ENCODE measurements at regions not wholly inside any gene's neighbourhood (a gene's known extent, or its start where the extent isn't known, plus 50 kb on each side); places are given as distances from the start of the nearest gene placed in this dataset.

DNA sequence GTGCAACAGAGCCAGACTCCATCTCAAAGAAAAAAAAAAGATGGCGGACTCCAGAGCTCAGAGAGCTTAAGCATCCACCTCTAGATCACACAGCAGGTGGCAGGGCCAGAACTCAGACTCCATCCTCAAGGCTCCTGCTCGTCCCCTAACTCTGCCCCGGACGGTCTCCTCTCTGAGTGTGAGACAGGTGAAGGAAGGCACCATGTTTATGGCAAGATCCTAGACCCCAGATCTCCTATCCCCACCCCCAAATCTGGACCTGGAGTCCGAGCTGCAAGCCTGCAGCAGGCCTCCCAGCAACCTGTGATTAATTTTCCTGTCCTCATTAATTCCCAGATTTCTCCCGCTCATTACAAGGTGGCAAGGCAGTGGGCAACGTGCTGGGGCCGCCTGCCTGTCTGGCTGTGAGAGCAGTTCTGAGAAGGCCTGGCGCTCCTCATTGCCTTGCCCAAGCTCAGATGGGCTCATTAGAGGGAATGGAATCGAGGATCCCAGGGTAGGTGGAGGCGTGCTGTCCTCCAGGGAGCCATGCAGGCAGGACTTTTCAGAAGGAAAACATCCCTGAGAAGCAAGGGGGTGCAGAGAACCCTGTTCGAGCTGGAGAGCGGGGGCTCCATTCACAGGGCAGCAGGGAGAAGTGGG lies 296.6 kb upstream of the RTL1 start:
- no peak overlapping the region for H3K4me3 ChIP-seq (ENCODE audit: low read depth, low read length)

DNA sequence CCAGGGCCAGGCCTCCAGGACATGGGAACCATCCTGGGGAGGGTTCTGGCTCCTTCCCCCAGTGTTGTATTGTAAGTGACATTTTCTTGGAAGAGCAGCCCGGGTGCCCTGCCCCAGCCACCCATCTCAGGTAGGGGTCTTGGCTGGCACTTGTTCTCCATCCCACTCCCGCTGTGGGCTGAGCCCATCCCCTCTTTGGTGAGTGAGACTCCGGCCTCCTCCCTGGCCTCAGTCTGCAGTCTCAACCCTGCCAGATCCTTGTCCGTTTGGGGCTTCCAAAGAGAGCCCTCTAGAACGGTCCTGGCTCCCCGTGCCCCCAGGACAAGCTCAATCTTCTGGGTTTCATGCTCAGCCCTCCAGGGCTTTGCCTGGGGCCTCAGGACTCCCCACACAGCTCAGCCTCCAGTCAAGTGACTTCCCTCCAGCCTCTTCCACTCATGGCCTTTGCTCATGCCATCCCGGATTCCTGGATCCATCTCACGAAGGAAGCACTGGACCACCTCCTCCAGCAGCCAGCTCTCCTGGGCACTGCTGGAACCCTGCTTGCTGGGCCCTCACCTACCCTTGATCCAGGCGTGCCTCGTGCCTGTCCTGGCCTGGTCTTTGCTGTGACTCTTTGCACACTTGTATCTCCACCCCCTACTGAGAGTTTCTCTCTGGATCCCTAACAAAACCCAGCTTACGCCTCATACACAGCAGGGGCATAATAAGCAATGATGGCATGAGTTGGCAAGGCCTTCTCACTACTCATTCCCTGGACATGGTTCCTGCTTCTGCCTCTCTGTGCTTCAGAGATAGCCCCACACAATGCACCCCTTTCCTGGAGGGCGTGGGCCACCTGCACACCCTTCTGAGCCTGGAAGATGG lies 297.4 kb upstream of the RTL1 start:
- no peak overlapping the region for H3K4me3 ChIP-seq (ENCODE audit: low read depth, low read length)

DNA sequence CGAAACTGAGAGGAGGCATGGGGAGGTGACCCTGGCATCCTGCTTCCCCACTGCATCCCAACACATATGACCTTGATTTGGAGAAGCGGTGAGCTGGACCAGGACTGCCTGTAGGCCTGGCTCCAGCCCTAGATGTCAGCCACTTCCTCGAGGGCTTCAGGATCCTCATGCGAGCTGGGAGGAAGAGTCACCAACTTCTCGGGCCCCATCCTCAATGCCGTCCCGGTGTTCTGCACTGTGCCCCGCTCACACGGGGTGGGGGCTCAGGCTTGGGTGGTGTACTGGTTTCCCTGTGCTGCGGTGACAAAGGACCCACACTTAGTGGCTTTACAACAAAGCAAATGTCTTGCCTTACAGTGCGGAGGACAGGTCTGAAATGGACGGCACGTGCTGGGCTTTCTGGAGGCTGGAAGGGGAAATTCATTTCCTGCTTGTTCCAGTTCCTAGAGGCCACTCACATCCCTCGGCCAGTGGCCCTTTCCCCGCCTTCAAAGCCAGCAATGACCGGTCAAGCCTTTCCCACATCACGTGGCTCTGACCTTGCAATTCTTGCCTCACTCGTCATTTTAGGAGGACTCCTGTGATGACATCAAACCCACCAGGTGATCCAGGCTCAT lies 298.1 kb upstream of the RTL1 start:
- H3K4me3 ChIP-seq (ENCODE audit: low read depth, low read length) = no peak overlapping the region

DNA sequence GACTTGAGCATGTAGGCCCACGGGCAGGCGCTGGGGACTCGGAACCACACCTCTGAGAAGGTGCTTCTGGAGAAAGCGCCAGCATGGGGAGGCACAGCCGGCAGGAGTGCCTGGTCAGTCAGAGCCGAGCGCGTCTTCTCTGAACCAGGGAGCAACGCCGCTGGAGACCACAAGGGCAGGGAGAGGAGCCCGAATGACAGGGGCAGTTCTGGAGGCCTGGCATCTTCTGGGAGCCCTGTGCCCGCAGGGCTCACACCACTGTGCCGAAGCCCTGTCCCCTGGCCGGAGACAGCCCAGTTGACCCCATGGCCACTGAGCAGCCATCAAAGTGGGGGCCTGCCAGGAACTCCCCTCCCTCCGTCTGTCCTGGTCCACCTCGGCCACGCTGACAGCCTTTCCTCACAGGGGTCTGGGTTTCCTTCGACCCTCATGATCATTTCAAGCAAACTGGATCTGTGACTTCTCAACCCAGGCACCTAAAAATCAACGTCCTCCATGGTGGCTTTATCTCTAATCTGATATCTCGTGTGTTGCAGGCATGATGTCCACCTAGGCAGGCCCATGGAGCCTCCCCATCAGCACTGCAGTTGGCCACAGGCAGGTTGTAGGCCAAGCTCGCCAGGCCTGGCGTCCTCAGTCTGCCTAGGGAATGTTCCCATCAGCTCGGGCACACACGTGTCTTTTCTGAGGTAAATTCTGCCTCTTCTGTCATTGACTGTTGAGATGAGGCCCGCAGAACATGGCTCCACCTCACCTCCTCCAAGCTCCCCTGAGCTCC lies 299.3 kb upstream of the RTL1 start:
- H3K4me3 ChIP-seq (ENCODE audit: low read depth, low read length) = no peak overlapping the region

DNA sequence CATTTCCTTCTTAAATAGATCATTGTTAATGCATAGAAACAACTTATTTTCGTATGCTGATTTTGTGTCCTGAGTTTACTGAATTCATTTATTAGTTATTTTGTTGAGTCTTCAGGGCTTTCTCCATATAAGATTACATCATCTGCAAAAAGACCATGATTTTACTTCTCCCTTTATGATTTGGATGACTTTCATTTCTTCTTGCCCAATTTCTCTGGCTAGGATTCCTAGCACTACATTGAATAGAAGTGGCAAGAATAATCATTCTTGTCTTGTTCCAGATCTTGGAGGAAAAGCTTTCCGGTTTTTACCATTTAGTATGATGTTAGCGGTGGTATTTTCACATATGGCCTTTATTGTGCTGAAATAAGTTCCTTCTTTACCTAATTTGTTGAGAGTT lies 303.0 kb upstream of the RTL1 start:
- H3K4me3 ChIP-seq (ENCODE audit: low read depth, low read length) = no peak overlapping the region

DNA sequence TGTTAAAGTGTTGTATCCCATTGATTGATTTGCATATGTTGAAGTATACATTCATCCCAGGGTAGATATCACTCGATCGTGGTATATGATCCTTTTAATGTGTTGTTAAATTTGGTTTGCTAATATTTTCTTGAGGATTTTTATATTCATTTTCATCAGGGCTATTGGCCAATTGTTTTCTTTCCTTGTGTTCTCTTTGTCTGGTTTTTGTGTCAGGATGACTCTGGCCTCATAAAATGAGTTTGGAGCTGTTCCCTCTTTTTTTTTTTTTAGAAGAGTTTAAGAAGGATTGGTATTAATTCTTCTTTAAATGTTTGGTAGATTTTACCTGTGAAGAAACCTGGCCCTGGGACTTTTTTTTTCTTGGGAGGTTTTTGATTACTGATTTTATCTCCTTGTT lies 303.5 kb upstream of the RTL1 start:
- no peak overlapping the region for H3K4me3 ChIP-seq (ENCODE audit: low read depth, low read length)

DNA sequence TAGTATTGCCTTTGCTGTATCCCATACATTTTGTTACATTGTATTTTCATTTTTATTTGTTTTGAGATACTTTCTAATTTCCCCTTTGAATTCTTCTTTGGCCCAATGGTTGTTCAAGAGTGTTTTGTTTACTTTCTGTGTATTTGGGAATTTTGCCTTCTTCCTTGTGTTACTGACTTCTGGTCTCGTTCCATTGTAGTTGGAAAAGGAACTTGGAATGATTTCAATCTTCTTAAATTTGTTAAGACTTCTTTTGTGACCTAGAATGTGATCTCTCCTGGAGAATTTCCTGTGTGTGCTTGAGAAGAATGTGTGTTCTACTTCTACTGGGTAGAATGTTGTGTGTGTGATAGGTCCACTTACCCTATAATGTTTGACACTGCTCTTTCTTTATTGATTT lies 304.4 kb upstream of the RTL1 start:
- no peak overlapping the region for H3K4me3 ChIP-seq (ENCODE audit: low read depth, low read length)

DNA sequence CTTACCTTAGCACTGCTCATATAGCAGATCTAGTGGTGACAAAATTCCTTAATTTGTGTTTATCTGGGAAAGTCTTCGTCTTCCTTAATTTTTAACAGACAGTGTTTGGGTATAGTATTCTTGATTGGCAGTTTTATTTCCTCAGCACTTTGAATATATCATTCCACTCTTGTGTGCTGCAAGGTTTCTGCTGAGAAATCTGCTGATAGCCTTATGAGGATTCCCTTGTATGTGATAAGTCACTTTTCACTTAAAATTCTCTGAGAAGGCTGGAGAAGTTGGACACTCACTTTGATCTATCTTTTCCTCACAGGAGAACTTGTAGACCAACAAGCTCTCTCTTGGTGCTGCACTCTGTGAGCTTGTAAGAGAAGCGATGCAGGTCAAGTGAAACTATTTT lies 306.1 kb upstream of the RTL1 start:
- no peak overlapping the region for H3K4me3 ChIP-seq (ENCODE audit: low read depth, low read length)

DNA sequence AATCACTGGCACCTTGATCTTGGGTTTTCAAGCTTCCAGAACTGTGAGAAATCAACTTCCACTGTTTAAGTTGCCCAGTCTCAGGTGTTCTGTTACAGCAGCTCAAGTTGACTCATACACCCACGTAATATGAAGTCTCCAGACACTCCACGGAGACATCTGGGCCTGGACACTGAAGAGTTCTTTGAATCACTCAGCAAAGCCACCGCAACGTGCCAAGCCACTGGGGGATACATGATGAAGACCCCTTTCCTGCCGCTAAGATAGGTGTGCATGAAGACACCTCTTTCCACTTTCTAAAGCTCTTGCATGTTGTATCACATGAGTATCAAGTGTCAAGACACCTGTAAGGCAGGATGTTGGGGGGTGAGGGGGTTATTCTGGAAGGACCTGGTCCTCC lies 311.7 kb upstream of the RTL1 start:
- H3K4me3 ChIP-seq (ENCODE audit: low read depth, low read length) = no peak overlapping the region

DNA sequence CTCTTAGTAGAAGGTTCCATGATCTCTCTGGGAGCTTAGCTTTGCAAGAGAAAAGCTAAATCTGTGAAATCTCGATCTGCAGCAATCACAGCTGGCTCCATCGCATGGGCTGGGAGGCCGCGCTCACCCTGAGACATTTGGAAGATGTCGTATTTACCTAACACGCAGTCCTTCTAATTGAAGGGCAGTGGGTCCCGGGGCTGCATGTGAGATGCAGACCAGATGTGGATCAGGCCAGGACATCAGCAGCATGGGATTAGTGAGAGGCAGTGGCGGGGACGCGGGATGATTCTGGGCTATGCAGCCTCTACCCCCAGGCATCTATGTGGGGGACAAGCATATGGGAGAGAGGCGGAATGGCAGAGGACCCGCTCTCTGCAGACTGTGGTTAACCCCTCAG lies 312.4 kb upstream of the RTL1 start:
- no peak overlapping the region for H3K4me3 ChIP-seq (ENCODE audit: low read depth, low read length)

DNA sequence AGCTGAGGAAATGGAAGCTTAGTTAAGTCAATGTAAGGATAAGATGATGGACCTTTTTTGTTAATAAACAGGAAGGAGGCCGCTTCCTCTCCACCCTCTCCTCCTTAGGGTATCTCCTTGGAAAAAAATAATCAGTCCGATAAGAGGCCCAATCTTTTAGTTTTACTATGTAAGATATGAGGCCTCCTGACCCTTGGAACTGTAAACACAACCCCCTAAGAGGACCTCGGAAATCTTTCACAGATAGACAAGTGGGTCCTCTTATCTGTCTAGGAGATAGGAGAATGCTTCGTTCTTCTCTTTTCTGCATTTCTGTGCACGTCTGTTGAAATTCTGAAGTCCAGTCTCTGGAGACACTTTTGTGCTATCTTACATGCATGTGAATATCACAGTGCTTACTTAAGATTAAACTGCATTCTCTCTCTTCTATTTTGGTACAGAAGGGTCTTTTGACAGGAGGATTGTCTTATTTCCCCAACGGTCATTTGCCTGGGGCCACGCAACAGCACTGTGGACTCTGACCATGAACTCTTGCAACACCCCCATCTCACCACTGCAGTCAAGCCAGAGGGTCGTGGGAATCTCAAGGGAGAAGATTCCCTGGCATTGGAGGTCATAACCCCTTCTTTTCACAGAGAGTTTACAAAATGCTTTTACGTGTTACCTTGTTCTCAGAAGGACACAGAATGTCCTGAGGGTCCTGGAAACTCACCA lies 313.0 kb upstream of the RTL1 start:
- H3K4me3 ChIP-seq (ENCODE audit: low read depth, low read length) = no peak overlapping the region

DNA sequence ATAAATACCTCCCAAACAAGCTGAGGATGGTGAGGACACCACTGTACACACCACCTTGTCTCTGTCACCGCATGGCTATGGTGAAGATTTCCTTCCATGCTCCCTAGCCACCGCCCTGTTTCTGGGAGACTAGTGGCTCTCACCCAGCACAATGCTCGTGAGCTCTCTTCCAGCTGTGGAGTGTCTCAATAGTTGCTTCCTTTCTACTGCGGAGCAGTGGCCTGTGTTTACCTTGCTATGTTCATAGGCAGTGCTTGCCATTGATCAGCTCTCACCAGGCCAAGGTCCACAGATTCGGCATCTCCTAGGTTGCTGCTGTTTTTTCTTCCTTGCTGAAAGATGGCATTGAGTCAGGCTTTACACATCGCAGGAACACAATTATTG lies 313.6 kb upstream of the RTL1 start:
- H3K4me3 ChIP-seq (ENCODE audit: low read depth, low read length) = no peak overlapping the region

DNA sequence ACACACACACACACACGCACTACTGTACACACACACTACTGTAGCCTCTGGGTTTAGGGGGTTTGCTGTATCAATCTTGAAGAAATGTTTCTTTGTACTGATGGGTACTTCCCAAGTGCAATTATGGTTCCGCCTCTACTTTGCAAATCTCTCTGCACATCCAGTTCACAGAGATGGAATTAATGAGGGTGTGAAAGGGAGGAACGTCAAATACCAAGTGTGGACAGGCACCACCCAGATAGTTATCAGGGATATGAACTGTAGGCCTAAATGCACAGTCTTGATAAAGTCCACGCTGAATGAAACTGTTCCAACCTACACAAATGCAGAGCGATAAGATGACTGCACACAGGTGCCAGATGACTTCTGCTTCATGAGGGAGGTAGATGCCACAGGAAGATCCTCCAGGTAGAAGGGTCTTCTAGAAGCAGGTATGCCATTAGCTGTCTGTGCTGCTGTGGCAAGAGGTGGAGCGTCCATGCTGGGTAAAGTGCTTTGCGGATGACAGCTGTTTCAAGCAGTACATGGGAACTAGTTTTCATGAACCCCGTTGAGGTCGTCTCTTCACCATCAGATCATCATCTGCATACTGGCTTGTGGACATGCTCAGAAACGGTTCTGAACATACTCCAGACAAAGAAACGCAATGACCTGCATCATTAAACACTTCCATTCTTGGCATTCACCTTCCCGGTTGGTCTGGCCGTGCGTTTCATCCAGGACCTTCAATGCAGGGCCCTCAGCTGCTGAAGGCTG lies 314.3 kb upstream of the RTL1 start:
- H3K4me3 ChIP-seq (ENCODE audit: low read depth, low read length) = no peak overlapping the region

DNA sequence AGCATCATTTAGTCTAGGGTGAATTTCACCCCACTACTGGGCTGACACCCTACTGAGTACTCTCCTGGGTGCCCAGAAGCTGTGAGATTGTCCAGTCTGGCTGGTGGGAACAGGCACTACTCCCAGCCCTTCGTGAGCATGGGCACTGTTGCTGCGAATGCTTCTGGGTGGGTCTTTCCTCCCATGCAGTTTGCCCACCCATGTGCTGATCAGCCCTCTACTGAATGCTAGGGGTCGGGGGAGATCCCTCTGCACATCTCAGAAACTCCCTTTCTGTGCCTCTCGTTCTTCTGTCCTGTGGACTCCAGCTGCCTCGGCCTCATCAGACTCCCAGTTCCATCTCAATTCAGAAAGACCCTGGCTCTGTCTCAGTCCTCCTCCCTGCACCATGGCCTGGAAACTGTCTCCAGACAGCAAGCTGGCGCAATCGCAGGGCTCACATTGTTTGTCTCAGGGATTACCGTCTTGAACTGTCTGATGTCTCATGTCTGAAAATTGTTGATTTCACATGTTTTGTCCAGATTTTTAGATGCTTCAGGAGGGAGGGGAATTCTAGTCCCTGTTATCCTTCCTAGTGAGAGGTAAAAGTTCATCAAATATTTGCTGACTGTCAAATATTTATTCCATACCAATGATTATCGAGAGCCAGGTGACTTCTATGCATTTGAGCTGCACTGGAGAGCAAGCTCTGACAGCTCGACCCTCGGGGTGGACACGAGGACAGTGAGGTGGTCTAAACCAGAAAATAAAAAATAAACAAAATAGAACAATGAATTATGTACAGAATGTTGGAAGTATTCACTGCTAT lies 316.6 kb upstream of the RTL1 start:
- no peak overlapping the region for H3K4me3 ChIP-seq (ENCODE audit: low read depth, low read length)

DNA sequence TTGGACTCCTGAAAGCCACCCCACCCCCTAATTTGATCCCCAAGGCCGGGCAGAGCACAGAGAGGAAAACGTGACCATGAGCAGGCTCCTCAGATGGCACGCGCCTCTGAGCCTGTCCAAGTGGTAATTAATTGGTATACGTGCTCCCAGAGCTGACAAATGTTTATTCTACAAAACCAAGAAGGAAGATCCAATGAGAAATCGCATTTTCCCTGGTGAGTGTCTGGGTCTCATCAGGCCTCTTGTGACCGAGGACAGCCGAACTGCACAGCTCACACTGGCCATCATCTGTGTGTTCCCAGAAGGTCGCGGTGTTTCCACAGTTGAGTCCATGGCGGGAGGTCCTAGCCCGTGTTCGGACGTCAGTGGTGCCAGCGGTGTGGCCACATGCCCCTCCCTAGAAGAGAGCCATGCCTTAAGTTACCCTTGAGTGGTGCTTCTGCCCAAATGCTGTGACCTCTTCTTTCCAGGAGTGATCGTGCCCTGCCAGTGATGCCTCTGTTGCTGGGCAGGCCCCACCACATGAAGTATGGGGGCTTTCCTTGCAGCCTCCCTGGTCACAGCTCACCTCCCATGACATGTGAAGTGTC lies 317.5 kb upstream of the RTL1 start:
- no peak overlapping the region for H3K4me3 ChIP-seq (ENCODE audit: low read depth, low read length)

DNA sequence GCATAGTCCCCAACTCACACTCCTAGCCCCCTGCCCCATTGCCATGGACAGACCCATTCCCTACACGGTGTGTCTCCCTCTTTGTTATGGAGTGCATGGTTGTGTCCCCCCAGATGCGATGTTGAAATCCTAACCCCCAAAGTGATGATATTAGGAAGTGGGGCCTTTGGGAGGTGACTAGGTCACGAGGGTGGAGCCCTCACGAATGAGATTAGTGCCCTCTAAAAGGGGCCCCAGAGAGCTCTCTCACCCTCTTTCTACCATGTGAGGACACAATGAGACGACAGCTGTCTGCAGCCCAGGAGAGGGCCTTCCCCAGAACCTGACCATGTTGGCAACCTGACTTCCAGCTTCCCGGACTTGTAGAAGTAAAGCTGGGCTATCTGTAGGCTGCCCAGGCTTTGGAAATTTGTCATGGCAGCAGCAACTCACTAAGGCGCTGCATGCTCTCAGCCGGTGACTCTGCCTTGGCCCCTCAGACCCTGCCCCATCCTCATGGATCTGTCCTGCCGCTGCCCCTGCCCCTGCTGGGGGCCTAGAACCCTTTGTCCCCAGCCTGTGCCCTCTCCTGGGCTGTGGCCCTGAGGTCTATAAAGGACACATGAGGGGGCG lies 318.1 kb upstream of the RTL1 start:
- H3K4me3 ChIP-seq (ENCODE audit: low read depth, low read length) = no peak overlapping the region

DNA sequence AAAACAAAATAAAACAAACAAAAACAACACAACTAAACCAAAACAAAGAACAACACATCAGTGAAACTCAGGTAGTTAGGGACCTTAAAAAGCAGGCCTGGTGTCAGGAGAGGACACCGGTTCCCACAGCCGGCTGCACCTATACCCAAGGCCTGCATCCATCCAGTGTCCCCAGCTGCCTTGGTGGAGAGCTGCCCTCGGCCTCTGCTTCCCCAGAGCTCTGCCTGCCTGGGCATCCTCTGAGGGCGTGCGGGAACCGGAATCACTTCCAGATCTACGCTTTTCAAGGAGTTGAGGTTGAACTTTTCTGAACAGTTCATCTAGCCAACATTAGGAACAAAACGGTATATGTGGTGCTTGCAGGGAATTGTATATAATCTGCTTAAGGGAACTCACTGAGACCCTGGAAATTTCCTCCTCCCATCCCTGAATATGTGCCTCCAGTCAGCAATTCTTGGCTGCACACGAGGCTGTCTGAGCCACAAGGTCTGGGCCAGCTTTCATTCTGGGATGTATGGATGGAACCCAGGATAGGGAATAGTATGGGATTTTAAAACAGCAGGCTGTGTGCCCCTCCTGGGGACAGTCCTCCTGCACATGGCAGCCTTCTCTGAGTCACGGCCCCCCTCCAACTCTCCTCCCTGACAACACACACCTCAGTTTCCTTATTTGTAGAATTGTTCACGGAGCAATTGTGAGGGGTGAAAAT lies 319.0 kb upstream of the RTL1 start:
- no peak overlapping the region for H3K4me3 ChIP-seq (ENCODE audit: low read depth, low read length)

DNA sequence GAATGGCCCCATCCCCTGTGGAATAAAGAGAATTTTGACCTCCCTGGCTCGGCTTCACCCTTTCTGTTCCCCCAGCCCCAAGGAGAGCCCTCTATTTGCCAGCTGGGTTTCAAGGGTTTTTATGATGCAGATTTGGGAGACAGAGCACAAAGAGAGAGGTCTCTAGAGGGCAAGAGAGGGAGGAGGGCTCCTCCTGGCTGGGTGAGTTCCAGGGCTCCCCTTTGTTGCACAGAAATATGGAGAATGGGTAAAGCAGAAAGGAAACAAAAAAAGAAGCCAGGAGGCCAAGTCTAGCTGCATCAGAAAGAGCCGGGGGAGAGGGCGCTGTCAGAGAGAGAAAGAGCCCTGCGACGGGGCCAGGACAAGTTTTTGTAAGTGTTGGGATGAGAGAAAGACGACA lies 319.6 kb upstream of the RTL1 start:
- no peak overlapping the region for H3K4me3 ChIP-seq (ENCODE audit: low read depth, low read length)
